ENCODE measurements at regions not wholly inside any gene's neighbourhood (a gene's known extent, or its start where the extent isn't known, plus 50 kb on each side); places are given as distances from the start of the nearest gene placed in this dataset.

GRCh38 chr12:97994746-97995484 is 520.5 kb upstream of the TMPO start:
- TF ChIP-seq, protein P1, sequence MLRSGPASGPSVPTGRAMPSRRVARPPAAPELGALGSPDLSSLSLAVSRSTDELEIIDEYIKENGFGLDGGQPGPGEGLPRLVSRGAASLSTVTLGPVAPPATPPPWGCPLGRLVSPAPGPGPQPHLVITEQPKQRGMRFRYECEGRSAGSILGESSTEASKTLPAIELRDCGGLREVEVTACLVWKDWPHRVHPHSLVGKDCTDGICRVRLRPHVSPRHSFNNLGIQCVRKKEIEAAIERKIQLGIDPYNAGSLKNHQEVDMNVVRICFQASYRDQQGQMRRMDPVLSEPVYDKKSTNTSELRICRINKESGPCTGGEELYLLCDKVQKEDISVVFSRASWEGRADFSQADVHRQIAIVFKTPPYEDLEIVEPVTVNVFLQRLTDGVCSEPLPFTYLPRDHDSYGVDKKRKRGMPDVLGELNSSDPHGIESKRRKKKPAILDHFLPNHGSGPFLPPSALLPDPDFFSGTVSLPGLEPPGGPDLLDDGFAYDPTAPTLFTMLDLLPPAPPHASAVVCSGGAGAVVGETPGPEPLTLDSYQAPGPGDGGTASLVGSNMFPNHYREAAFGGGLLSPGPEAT (IDR thresholded peaks at IDR 0.05; ENCODE audit: low read depth): no peak
- TF ChIP-seq RCOR1 (conservative IDR thresholded peaks at IDR 0.05; ENCODE audit: low read depth, low read length) (no peak), SUZ12 (IDR thresholded peaks at IDR 0.05; ENCODE audit: unreplicated experiment) (no peak), POLR2AphosphoS5 (IDR thresholded peaks at IDR 0.05; ENCODE audit: low read length) (no peak), PKNOX1 (IDR thresholded peaks at IDR 0.05) (no peak), POLR2A (IDR thresholded peaks at IDR 0.05; ENCODE audit: low read depth, low read length) (no peak), RB1 (IDR thresholded peaks at IDR 0.05; ENCODE audit: borderline replicate concordance) (no peak), EZH2 (IDR thresholded peaks at IDR 0.05; ENCODE audit: borderline replicate concordance, control insufficient read depth, low read depth, low read length) (no peak), FOXK2 (IDR thresholded peaks at IDR 0.05) (no peak), CEBPB (IDR thresholded peaks at IDR 0.05; ENCODE audit: borderline replicate concordance in 1 of 2, low read depth in 2 of 2, low read length in 2 of 2) (no peak), RFX5 (IDR thresholded peaks at IDR 0.05; ENCODE audit: low read depth, low read length) (no peak), NFYA (IDR thresholded peaks at IDR 0.05; ENCODE audit: borderline replicate concordance, low read depth, low read length) (no peak)
- TF ChIP-seq, protein P2, sequence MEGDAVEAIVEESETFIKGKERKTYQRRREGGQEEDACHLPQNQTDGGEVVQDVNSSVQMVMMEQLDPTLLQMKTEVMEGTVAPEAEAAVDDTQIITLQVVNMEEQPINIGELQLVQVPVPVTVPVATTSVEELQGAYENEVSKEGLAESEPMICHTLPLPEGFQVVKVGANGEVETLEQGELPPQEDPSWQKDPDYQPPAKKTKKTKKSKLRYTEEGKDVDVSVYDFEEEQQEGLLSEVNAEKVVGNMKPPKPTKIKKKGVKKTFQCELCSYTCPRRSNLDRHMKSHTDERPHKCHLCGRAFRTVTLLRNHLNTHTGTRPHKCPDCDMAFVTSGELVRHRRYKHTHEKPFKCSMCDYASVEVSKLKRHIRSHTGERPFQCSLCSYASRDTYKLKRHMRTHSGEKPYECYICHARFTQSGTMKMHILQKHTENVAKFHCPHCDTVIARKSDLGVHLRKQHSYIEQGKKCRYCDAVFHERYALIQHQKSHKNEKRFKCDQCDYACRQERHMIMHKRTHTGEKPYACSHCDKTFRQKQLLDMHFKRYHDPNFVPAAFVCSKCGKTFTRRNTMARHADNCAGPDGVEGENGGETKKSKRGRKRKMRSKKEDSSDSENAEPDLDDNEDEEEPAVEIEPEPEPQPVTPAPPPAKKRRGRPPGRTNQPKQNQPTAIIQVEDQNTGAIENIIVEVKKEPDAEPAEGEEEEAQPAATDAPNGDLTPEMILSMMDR (IDR thresholded peaks at IDR 0.05 in 2 of 3, conservative IDR thresholded peaks at IDR 0.05 in 1 of 3; ENCODE audit: control insufficient read depth in 2 of 3, extremely low read depth in 1 of 3, insufficient read depth in 1 of 3, low read depth in 3 of 3, low read length in 3 of 3): no peak
- TF ChIP-seq, protein P3, sequence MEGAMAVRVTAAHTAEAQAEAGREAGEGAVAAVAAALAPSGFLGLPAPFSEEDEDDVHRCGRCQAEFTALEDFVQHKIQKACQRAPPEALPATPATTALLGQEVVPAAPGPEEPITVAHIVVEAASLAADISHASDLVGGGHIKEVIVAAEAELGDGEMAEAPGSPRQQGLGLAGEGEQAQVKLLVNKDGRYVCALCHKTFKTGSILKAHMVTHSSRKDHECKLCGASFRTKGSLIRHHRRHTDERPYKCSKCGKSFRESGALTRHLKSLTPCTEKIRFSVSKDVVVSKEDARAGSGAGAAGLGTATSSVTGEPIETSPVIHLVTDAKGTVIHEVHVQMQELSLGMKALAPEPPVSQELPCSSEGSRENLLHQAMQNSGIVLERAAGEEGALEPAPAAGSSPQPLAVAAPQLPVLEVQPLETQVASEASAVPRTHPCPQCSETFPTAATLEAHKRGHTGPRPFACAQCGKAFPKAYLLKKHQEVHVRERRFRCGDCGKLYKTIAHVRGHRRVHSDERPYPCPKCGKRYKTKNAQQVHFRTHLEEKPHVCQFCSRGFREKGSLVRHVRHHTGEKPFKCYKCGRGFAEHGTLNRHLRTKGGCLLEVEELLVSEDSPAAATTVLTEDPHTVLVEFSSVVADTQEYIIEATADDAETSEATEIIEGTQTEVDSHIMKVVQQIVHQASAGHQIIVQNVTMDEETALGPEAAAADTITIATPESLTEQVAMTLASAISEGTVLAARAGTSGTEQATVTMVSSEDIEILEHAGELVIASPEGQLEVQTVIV (IDR thresholded peaks at IDR 0.05; ENCODE audit: borderline replicate concordance, partially characterized antibody): no peak
